Trophoblast cell (in vitro differentiated cells and primary cell): ENCODE measurements at regions not wholly inside any gene's neighbourhood (a gene's known extent, or its start where the extent isn't known, plus 50 kb on each side); places are given as distances from the start of the nearest gene placed in this dataset.
A peak's percentile ranks its signal among the peaks of the same experiment; 100 is the strongest.

Experiments
- DNase-seq, 2 donors: peaks; one replicate each; pipeline ENCODE4 v3.0.0-alpha.2; 2016
- H2AFZ ChIP-seq: 2 replicates; pipeline ENCODE4 v1.6.1; 2013; ENCODE audit warnings: low read length, moderate library complexity, mild to moderate bottlenecking; ENCODE audit not compliant: insufficient read depth, poor library complexity
- H2AK5ac ChIP-seq: 2 replicates; pipeline ENCODE4 v1.6.1; 2013; ENCODE audit warnings: mild to moderate bottlenecking, low read length
- H2BK120ac ChIP-seq: 2 replicates; pipeline ENCODE4 v1.6.1; 2013; ENCODE audit warnings: low read length, mild to moderate bottlenecking, moderate library complexity; ENCODE audit not compliant: insufficient read depth, poor library complexity
- H2BK12ac ChIP-seq: 2 replicates; pipeline ENCODE4 v1.6.1; 2013; ENCODE audit warnings: mild to moderate bottlenecking, low read length, moderate library complexity
- H2BK5ac ChIP-seq: 2 replicates; pipeline ENCODE4 v1.6.1; 2013; ENCODE audit warnings: low read length, low read depth, moderate library complexity, mild to moderate bottlenecking; ENCODE audit not compliant: poor library complexity
- H3K14ac ChIP-seq: 2 replicates; pipeline ENCODE4 v1.6.1; 2013; ENCODE audit warnings: mild to moderate bottlenecking, low read length
- H3K18ac ChIP-seq: 2 replicates; pipeline ENCODE4 v1.6.1; 2013; ENCODE audit warnings: mild to moderate bottlenecking, low read length
- H3K23ac ChIP-seq: 2 replicates; pipeline ENCODE4 v1.6.1; 2013; ENCODE audit warnings: low read length
- H3K27ac ChIP-seq: 2 replicates; pipeline ENCODE4 v1.5.1; 2013; ENCODE audit warnings: low read depth, mild to moderate bottlenecking, inconsistent platforms, low read length, moderate library complexity
- H3K27me3 ChIP-seq: 2 replicates; pipeline ENCODE4 v1.6.1; 2013; ENCODE audit warnings: inconsistent platforms, mild to moderate bottlenecking, low read length, moderate library complexity; ENCODE audit not compliant: insufficient read depth
- H3K36me3 ChIP-seq, 2 experiments: 1 replicate in 1 of 2; 2 replicates in 1 of 2; pipeline ENCODE4 v1.6.1; 2013; ENCODE audit warnings: low read length in 2 of 2, mild to moderate bottlenecking in 2 of 2, moderate library complexity in 1 of 2; ENCODE audit not compliant: insufficient read depth in 2 of 2, control insufficient read depth in 1 of 2
- H3K4ac ChIP-seq: 2 replicates; pipeline ENCODE4 v1.6.1; 2013; ENCODE audit warnings: low read depth, mild to moderate bottlenecking, low read length, moderate library complexity
- H3K4me1 ChIP-seq, 2 experiments: 1 replicate in 1 of 2; 2 replicates in 1 of 2; pipeline ENCODE4 v1.6.1; 2013; ENCODE audit warnings: low read length in 2 of 2, mild to moderate bottlenecking in 2 of 2, moderate library complexity in 1 of 2; ENCODE audit not compliant: insufficient read depth in 2 of 2, control insufficient read depth in 1 of 2
- H3K4me2 ChIP-seq: 2 replicates; pipeline ENCODE4 v1.6.1; 2013; ENCODE audit warnings: inconsistent platforms, mild to moderate bottlenecking, low read length, moderate library complexity
- H3K4me3 ChIP-seq: 2 replicates; pipeline ENCODE4 v1.5.1; 2013; ENCODE audit warnings: mild to moderate bottlenecking, low read depth, low read length, inconsistent platforms
- H3K79me1 ChIP-seq: one replicate; pipeline ENCODE4 v1.6.1; 2013; ENCODE audit warnings: low read length
- H3K79me2 ChIP-seq: 2 replicates; pipeline ENCODE4 v1.6.1; 2013; ENCODE audit warnings: low read length, mild to moderate bottlenecking; ENCODE audit not compliant: control insufficient read depth, insufficient read depth, poor library complexity
- H3K9ac ChIP-seq: 2 replicates; pipeline ENCODE4 v1.6.1; 2013; ENCODE audit warnings: mild to moderate bottlenecking, low read length
- H3K9me3 ChIP-seq: 2 replicates; pipeline ENCODE4 v1.6.1; 2013; ENCODE audit warnings: low read depth, mild to moderate bottlenecking, control low read depth, inconsistent platforms, low read length; ENCODE audit not compliant: insufficient read depth
- H4K12ac ChIP-seq: 2 replicates; pipeline ENCODE4 v1.6.1; 2013; ENCODE audit warnings: low read depth, mild to moderate bottlenecking, low read length, moderate library complexity
- H4K8ac ChIP-seq: 2 replicates; pipeline ENCODE4 v1.6.1; 2013; ENCODE audit warnings: low read depth, mild to moderate bottlenecking, low read length, moderate library complexity
- H4K91ac ChIP-seq: one replicate; pipeline ENCODE4 v1.6.1; 2013; ENCODE audit warnings: low read depth, mild to moderate bottlenecking, low read length, moderate library complexity
- WGBS: extraction: QIAGEN DNeasy Blood & Tissue Kit; methylation state at CpG from one replicate; pipeline ENCODE4 v1.1.7; 2013; ENCODE audit warnings: missing lambda C conversion rate; ENCODE audit not compliant: insufficient read length, insufficient coverage; ENCODE audit errors: extremely low coverage; 5-methylcytosine and 5-hydroxymethylcytosine counted together

DNA sequence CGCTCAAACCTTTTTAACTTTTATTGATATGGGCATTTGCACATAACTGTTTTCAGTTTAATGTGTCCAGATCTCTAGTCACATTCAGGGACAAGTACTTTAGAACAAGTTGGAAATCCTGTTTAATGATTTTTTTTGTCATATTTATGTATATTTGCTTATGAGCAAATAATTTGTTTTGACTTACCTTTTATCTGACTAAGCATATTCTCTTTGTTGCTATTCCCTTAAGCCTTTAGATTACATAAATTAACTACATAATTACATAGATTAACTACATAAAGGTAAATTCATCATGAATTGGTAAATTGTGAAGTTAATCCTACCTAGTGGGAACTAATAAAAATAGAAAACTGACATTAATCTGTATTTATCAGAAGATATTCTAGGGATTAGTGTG, 523.5 kb upstream of the MAN1A1 start:
- Histone ChIP-seq H3K23ac (no peak overlapping the region), H3K27me3 (no peaks in the 10 kb centered on the region), H3K9ac (no peak overlapping the region), H2BK12ac (no peak overlapping the region), H2BK120ac (no peak overlapping the region), H2BK5ac (no peak overlapping the region), H3K4me3 (no peak overlapping the region), H3K36me3 (no peaks in the 10 kb centered on the region), H3K27ac (no peak overlapping the region), H3K79me1 (no peaks in the 10 kb centered on the region), H2AFZ (no peak overlapping the region), H3K4me2 (no peak overlapping the region), H4K12ac (no peak overlapping the region), H3K9me3 (no peaks in the 10 kb centered on the region), H3K18ac (no peak overlapping the region), H3K4me1 (no peaks in the 10 kb centered on the region), H4K91ac (no peak overlapping the region), H4K8ac (no peak overlapping the region), H3K4ac (no peak overlapping the region), H2AK5ac (no peak overlapping the region), H3K79me2 (no peaks in the 10 kb centered on the region), H3K14ac (no peak overlapping the region)
- no CpG with 5 or more reads among the region's 1 CpG for WGBS
- DNase-seq, result no peak

DNA sequence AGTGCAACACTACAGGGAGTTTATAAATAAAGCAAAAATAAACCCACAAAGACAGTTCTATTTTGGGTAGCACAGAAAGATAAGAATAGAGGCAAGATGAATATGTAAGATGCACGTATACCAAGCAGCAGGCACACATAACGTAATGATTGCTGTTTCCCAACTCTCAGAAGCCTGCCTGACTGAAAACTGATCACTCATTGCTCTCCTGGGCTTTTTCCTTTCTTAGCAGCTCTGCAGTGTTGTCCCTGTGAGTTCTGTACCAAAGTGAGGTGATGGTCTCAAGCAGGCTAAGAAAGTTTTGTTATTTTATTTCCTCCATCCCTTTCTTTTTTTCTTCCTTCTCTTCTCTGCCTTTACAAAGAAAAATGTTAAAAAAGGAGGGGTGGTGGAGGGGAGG, 522.0 kb upstream of the MAN1A1 start:
- Histone ChIP-seq H3K27me3 (no peaks in the 10 kb centered on the region), H3K79me1 (peaks cover 2% of the 10 kb centered on the region), H2AK5ac (no peak overlapping the region), H2AFZ (no peak overlapping the region), H3K4me3 (no peak overlapping the region), H3K23ac (no peak overlapping the region), H3K9me3 (no peaks in the 10 kb centered on the region), H2BK12ac (no peak overlapping the region), H3K4me1 (no peaks in the 10 kb centered on the region), H3K79me2 (no peaks in the 10 kb centered on the region), H2BK5ac (no peak overlapping the region), H3K4ac (no peak overlapping the region), H3K9ac (no peak overlapping the region), H2BK120ac (no peak overlapping the region), H4K8ac (no peak overlapping the region), H4K12ac (no peak overlapping the region), H3K14ac (no peak overlapping the region), H3K27ac (no peak overlapping the region), H3K18ac (no peak overlapping the region), H4K91ac (no peak overlapping the region), H3K4me2 (no peak overlapping the region), H3K36me3 (peaks cover 0 to 3% of the 10 kb centered on the region in 2 experiments)
- no peak for DNase-seq
- WGBS, result no CpG with 5 or more reads among the region's 2 CpGs

DNA sequence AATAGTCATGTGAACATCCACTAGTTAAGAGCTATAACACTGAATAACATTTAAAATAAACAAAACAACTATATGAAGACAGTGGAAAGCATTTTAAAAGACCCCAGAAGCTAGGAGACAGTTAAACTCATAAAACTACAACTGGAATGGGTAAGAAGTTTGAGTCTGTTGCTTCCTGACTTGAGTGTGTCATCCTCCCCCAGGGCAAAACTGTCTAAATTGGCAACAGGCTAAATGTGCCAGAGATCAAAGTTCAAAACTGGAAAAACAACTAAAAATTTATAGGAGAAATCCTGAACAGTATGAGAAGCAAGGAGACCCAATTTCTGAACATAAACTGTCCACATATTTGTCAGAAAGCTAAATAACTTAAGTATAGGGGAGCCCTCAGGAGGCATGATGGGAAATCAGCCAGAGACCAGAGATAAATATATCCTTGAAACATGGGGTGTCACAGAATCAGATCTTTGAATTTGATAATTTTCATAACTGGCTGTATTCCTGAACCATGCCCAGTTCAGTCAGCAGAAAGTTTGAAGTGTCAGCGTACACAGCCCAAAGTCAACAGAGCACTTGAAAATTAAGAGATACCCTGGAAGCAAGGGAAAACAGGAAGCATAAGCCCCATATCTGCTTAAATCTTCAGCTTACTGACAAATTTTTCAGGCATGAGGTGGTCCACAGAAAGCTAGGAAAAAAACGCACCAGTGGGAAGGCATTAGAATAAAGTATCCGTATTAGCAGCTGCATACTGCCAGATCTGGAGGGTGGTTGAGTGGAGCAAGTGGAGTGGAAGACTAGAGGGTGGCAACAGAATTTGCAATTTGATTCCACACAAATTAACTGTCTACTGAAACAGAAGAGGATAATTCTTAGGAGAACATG, 516.1 kb upstream of the MAN1A1 start:
- Histone ChIP-seq H2BK120ac (peak overlapping the region; percentile 51), H2BK12ac (peak overlapping the region; percentile 49), H4K91ac (peak overlapping the region; percentile 68), H3K27ac (peak overlapping the region; percentile 78), H3K9ac (no peak overlapping the region), H3K36me3 (peaks cover 0 to 3% of the 10 kb centered on the region in 2 experiments), H3K18ac (no peak overlapping the region), H4K8ac (peak overlapping the region; percentile 70), H3K23ac (no peak overlapping the region), H3K27me3 (no peaks in the 10 kb centered on the region), H2AK5ac (no peak overlapping the region), H3K79me1 (peaks cover 12% of the 10 kb centered on the region), H3K4me2 (peak overlapping the region; percentile 39), H3K4me3 (no peak overlapping the region), H3K4me1 (peaks cover 2 to 4% of the 10 kb centered on the region in 2 experiments), H3K9me3 (no peaks in the 10 kb centered on the region), H2BK5ac (peak overlapping the region; percentile 93), H3K79me2 (peaks cover 2% of the 10 kb centered on the region), H3K14ac (no peak overlapping the region), H2AFZ (no peak overlapping the region), H4K12ac (no peak overlapping the region), H3K4ac (no peak overlapping the region)
- WGBS, result no CpG with 5 or more reads among the region's 3 CpGs
- peak; percentile 35 to 70 for DNase-seq

DNA sequence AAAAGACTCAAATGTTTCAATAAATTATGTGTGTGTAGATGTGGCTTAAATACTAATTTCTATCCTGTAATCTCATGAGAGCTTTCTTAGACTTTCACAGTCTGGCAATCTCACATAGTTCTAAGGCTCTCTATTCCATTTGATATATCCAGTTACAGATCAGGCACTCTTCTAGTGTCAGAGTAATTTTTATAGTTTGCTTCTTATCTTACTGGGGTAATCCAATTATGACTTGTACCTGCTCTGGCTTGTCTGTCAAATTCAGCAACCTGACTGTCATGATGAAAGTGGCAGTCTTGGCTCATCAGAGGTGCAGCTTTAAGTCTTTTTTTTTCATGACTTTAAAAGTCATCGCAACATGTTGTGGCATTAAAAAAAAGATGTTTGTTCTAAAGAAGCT, 513.2 kb upstream of the MAN1A1 start:
- Histone ChIP-seq H4K91ac (no peak overlapping the region), H2AFZ (no peak overlapping the region), H3K79me1 (peaks cover 12% of the 10 kb centered on the region), H3K4me2 (no peak overlapping the region), H3K36me3 (peaks cover 0 to 3% of the 10 kb centered on the region in 2 experiments), H3K9ac (no peak overlapping the region), H3K4me3 (no peak overlapping the region), H3K27ac (no peak overlapping the region), H3K23ac (no peak overlapping the region), H3K79me2 (peaks cover 2% of the 10 kb centered on the region), H3K4me1 (peaks cover 2 to 4% of the 10 kb centered on the region in 2 experiments), H3K18ac (no peak overlapping the region), H2BK5ac (no peak overlapping the region), H2BK12ac (no peak overlapping the region), H3K14ac (no peak overlapping the region), H4K12ac (no peak overlapping the region), H3K9me3 (no peaks in the 10 kb centered on the region), H3K4ac (no peak overlapping the region), H4K8ac (no peak overlapping the region), H2BK120ac (no peak overlapping the region), H3K27me3 (no peaks in the 10 kb centered on the region), H2AK5ac (no peak overlapping the region)
- no CpG with 5 or more reads among the region's 1 CpG for WGBS
- DNase-seq, result no peak
